ENCODE measurements at regions not wholly inside any gene's neighbourhood (a gene's known extent, or its start where the extent isn't known, plus 50 kb on each side); places are given as distances from the start of the nearest gene placed in this dataset.

DNA sequence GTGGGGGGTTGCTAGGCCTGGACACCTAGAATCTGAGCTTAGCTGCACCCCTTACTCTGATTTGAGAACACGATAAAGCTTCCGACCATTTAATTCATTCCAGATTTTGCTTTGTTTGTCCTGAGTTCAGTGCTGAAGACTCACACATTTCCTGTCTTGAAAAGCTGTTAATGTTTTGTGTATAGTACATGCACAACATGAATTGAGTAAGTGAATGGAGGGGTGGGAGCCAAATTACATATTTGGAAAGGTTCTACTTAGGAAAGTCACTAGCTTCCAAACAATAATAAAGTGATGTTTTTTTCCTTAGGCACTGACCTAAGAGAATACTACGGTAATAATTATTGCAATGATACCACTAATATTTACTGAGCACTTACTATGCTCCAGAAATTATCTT is 955.2 kb upstream of the NR2F2 start (continued):
- no peak for TF ChIP-seq RAD21 (CRISPR knock-in tag; IDR thresholded peaks at IDR 0.05)
- TF ChIP-seq TBX2 (CRISPR knock-in tag; IDR thresholded peaks at IDR 0.05; ENCODE audit: borderline replicate concordance), result no peak
- TF ChIP-seq ZNF770 (CRISPR knock-in tag; IDR thresholded peaks at IDR 0.05), result no peak
- TF ChIP-seq MYPOP (CRISPR knock-in tag; IDR thresholded peaks at IDR 0.05), result no peak
- TF ChIP-seq ZNF34 (CRISPR knock-in tag; IDR thresholded peaks at IDR 0.05; ENCODE audit: borderline replicate concordance), result no peak
- no peak for TF ChIP-seq NFYB (CRISPR knock-in tag; IDR thresholded peaks at IDR 0.05)
- no peak for TF ChIP-seq ZNF790 (CRISPR knock-in tag; IDR thresholded peaks at IDR 0.05; ENCODE audit: borderline replicate concordance)
- TF ChIP-seq RAD51 (IDR thresholded peaks at IDR 0.05; ENCODE audit: borderline replicate concordance), result no peak

DNA sequence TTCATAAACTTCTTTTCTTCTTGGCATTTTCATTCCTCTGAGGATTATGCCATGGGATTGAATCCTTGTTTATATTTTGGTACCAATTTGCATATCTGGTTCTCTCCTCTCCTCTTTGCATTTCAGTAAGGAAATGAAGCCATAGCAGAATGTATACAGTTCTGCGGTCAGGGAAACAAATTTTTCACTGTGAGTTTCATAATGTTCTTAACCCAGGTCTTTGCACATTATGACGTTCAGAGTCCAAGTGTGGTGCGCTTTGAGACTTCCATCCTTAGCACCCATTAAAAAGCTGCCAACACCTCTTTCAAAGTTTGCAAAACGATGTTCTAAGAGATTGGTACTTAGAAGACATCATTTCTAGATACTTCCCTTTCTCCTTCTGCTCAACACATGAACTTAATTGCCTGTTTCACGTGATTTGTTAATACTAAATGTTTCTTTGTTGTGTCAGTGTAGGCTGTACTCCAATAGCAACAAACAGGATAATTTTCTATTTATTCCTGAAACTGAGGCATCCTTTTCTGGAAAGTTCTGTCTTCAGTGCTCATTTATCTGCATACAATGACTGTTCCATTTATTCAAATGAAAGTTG is 953.1 kb upstream of the NR2F2 start:
- Histone ChIP-seq H3K27ac (ENCODE audit: extremely low read length, insufficient read depth, low read length) (no peak overlapping the region), H3K4me2 (ENCODE audit: low read depth, low read length) (no peak overlapping the region), H3K9me3 (ENCODE audit: low read length) (peaks cover 84% of the 10 kb centered on the region), H4K20me1 (ENCODE audit: insufficient read depth, low read length) (no peaks in the 10 kb centered on the region), H3K4me1 (ENCODE audit: insufficient read depth, low read length) (no peaks in the 10 kb centered on the region), H2AFZ (ENCODE audit: low read length) (no peak overlapping the region), H3K36me3 (replicated peaks in 1 of 2; ENCODE audit: control insufficient read depth in 1 of 2, insufficient read depth in 2 of 2, low read length in 2 of 2) (no peaks in the 10 kb centered on the region), H3K4me3 (replicated peaks in 1 of 3; ENCODE audit: insufficient read depth in 1 of 3, low read depth in 2 of 3, low read length in 3 of 3) (no peak overlapping the region), H3K9ac (ENCODE audit: insufficient read depth, low read depth, low read length) (no peak overlapping the region), H3K79me2 (ENCODE audit: insufficient read depth, low read length) (no peaks in the 10 kb centered on the region), H3K27me3 (ENCODE audit: control insufficient read depth in 1 of 2, insufficient read depth in 2 of 2, low read length in 2 of 2) (no peaks in the 10 kb centered on the region)
- 26% methylated on average over 5 of the region's 5 CpGs for WGBS (ENCODE audit: low lambda C conversion rate)
- BruUV-seq (replicated peaks), result no TSS peak
- ChIA-PET CTCF (ENCODE audit: low intra/inter-chr PET ratio, low total read pairs) (no interaction called here), POLR2A (no interaction called here)
- in situ Hi-C loops (cut with HindIII; ENCODE audit: extremely low pct_ligation_motif_present, low pct_unique_long_range_greater_than_20kb), result no loop called here
- ATAC-seq (no peak), DNase-seq (ENCODE audit: low spot score) (no peak), FAIRE-seq (no peak)
- intact Hi-C loops (cut with micrococcal nuclease; ENCODE audit: unreplicated experiment), result no loop called here
- TF ChIP-seq POLR2A (IDR thresholded peaks at IDR 0.05; ENCODE audit: insufficient read depth in 1 of 2, low read depth in 2 of 2, low read length in 2 of 2) (no peak), MXI1 (IDR thresholded peaks at IDR 0.05; ENCODE audit: borderline replicate concordance, low read depth, low read length) (no peak), ZFY (CRISPR knock-in tag; IDR thresholded peaks at IDR 0.05) (no peak), HOXD1 (CRISPR knock-in tag; IDR thresholded peaks at IDR 0.05) (no peak), GZF1 (CRISPR knock-in tag; IDR thresholded peaks at IDR 0.05) (no peak), ZNF407 (CRISPR knock-in tag; IDR thresholded peaks at IDR 0.05; ENCODE audit: not compliant biosample characterization) (no peak)
